GM12878 (cell line): ENCODE measurements at regions not wholly inside any gene's neighbourhood (a gene's known extent, or its start where the extent isn't known, plus 50 kb on each side); places are given as distances from the start of the nearest gene placed in this dataset.

ENCODE experiments used
- ATAC-seq: fragments of 200-7000 bp; cut with Tn5 transposase; 3 replicates; pipeline ENCODE4 v1.9.1; 2020; ENCODE audit warnings: mild to moderate bottlenecking, moderate library complexity
- BruUV-seq: library from RNA; stranded (reverse); fragments of 400-500 nt; replicated peaks from 2 replicates; lab custom pipeline; 2021; lab: Mats Ljungman, UMichigan
- CTCF ChIA-PET: fragments of 300-600 bp; sonication (Branson Sonifier 250); formaldehyde crosslinking; extraction: SDS; loops from one replicate; lab custom pipeline; 2021; ENCODE audit warnings: inconsistent platforms; lab: Yijun Ruan, JAX
- POLR2A ChIA-PET: fragments of 350-600 bp; formaldehyde crosslinking; extraction: SDS; loops from one replicate; lab custom pipeline; 2021; ENCODE audit warnings: inconsistent platforms; lab: Charles Lee
- RAD21 ChIA-PET: fragments of 300-600 bp; sonication (Branson Sonifier 250); formaldehyde crosslinking; loops from one replicate; lab custom pipeline; 2023; ENCODE audit warnings: antibody characterized with exemption; ENCODE audit not compliant: unreplicated experiment; lab: Charles Lee
- SMC1A ChIA-PET: fragments of 300-600 bp; sonication (Branson Sonifier 250); formaldehyde crosslinking; loops from one replicate; lab custom pipeline; 2023; ENCODE audit not compliant: unreplicated experiment, uncharacterized antibody; lab: Charles Lee
- DNase-seq: peaks from one replicate; pipeline ENCODE4 v3.0.0-alpha.2; 2011; ENCODE audit warnings: low read depth, low spot score
- FAIRE-seq: peaks from 3 replicates; lab custom pipeline; 2011; peaks lifted over from hg19 to GRCh38; lab: Jason Lieb, UNC
- H2AFZ ChIP-seq: 2 replicates; pipeline ENCODE4 v1.6.0; 2011; ENCODE audit warnings: low read depth, low read length, control low read depth; ENCODE audit not compliant: control insufficient read depth
- H3K27ac ChIP-seq: 2 replicates; pipeline ENCODE4 v1.5.1; 2011; ENCODE audit warnings: control low read depth; ENCODE audit not compliant: control insufficient read depth, insufficient read depth
- H3K27me3 ChIP-seq, 2 experiments: replicated peaks in 1 of 2; 2 replicates each; pipeline versions ENCODE4 v1.6.0 to v1.6.1; 2011; ENCODE audit warnings: low read length in 1 of 2; ENCODE audit not compliant: control insufficient read depth in 2 of 2, insufficient read depth in 2 of 2
- H3K36me3 ChIP-seq, 2 experiments: 2 replicates each; pipeline ENCODE4 v1.5.1; 2011; ENCODE audit warnings: low read length in 1 of 2; ENCODE audit not compliant: control insufficient read depth in 2 of 2, insufficient read depth in 2 of 2
- H3K4me1 ChIP-seq: 2 replicates; pipeline ENCODE4 v1.6.1; 2011; ENCODE audit warnings: mild to moderate bottlenecking, low read length, moderate library complexity, mixed read lengths; ENCODE audit not compliant: control insufficient read depth, insufficient read depth
- H3K4me2 ChIP-seq: 2 replicates; pipeline ENCODE4 v1.6.0; 2011; ENCODE audit warnings: control low read depth; ENCODE audit not compliant: control insufficient read depth, insufficient read depth
- H3K4me3 ChIP-seq: fragments of 200-600 bp; sonication (generic); 2 replicates; pipeline ENCODE4 v1.5.1; 2016
- H3K79me2 ChIP-seq: 2 replicates; pipeline ENCODE4 v1.6.0; 2011; ENCODE audit warnings: low read length; ENCODE audit not compliant: control insufficient read depth, insufficient read depth
- H3K9ac ChIP-seq: 2 replicates; pipeline ENCODE4 v1.8.0; 2011; ENCODE audit warnings: low read length, control low read depth, mixed read lengths; ENCODE audit not compliant: control insufficient read depth, insufficient read depth
- H3K9me3 ChIP-seq: replicated peaks from 3 replicates; pipeline ENCODE4 v1.5.1; 2011; ENCODE audit warnings: mild to moderate bottlenecking, low read length; ENCODE audit not compliant: control insufficient read depth, insufficient read depth
- H4K20me1 ChIP-seq: 2 replicates; pipeline ENCODE4 v1.6.0; 2011; ENCODE audit not compliant: control insufficient read depth, insufficient read depth
- BACH1 ChIP-seq: fragments of 450-650 bp; IDR thresholded peaks from 2 replicates; pipeline ENCODE4 v1.6.1; 2017; ENCODE audit warnings: mild to moderate bottlenecking, borderline replicate concordance
- BCL3 ChIP-seq: IDR thresholded peaks from 2 replicates; pipeline ENCODE4 v1.6.1; 2011; ENCODE audit warnings: borderline replicate concordance, low read depth, mild to moderate bottlenecking, moderate library complexity, low read length; ENCODE audit not compliant: insufficient read depth, poor library complexity, severe bottlenecking
- BRCA1 ChIP-seq: IDR thresholded peaks from 2 replicates; pipeline ENCODE4 v1.6.1; 2011; ENCODE audit warnings: low read depth, low read length, improper control_type of control experiment
- CEBPB ChIP-seq, 2 experiments: fragments of 150-350 bp in 1 of 2; IDR thresholded peaks; 2 replicates each; pipeline ENCODE4 v1.6.1; 2012 to 2014; ENCODE audit warnings: low read depth in 2 of 2, low read length in 2 of 2, borderline replicate concordance in 1 of 2, inconsistent platforms in 1 of 2
- KDM1A ChIP-seq: fragments of 200-600 bp; sonication (generic); IDR thresholded peaks from 2 replicates; pipeline ENCODE4 v1.6.1; 2016; ENCODE audit warnings: borderline replicate concordance
- KLF5 ChIP-seq: fragments of 450-650 bp; IDR thresholded peaks from 2 replicates; pipeline ENCODE4 v1.6.1; 2014; ENCODE audit warnings: mild to moderate bottlenecking; ENCODE audit not compliant: partially characterized antibody
- NBN ChIP-seq: fragments of 450-650 bp; IDR thresholded peaks from 2 replicates; pipeline ENCODE4 v1.6.1; 2016
- NFIC ChIP-seq: IDR thresholded peaks from 2 replicates; pipeline ENCODE4 v1.6.1; 2012; ENCODE audit warnings: low read depth, mild to moderate bottlenecking, inconsistent platforms, low read length, moderate library complexity
- RAD51 ChIP-seq: fragments of 450-650 bp; IDR thresholded peaks from 2 replicates; pipeline ENCODE4 v1.6.1; 2016; ENCODE audit warnings: moderate library complexity, mild to moderate bottlenecking, inconsistent platforms
- SMC3 ChIP-seq: IDR thresholded peaks from 2 replicates; pipeline ENCODE4 v1.6.1; 2011; ENCODE audit warnings: low read length, improper control_type of control experiment, borderline replicate concordance
- USF1 ChIP-seq: IDR thresholded peaks from 2 replicates; pipeline ENCODE4 v1.6.1; 2011; ENCODE audit warnings: borderline replicate concordance, low read depth, mild to moderate bottlenecking, moderate library complexity, mixed read lengths, low read length; ENCODE audit not compliant: insufficient read depth; ENCODE audit errors: extremely low read length
- WGBS: methylation state at CpG from one replicate; pipeline ENCODE4 v1.1.6; 2016; ENCODE audit warnings: low lambda C conversion rate; ENCODE audit not compliant: insufficient replicate concordance, insufficient coverage; ENCODE audit errors: missing lambda C conversion rate; 5-methylcytosine and 5-hydroxymethylcytosine counted together
- in situ Hi-C: fragments of 300-500 bp; cut with MboI; formaldehyde crosslinking; loops from 9 replicates; pipeline ENCODE4 v1.14.3; 2018; ENCODE audit warnings: mixed read lengths
- intact Hi-C: fragments of 100-400 bp; cut with micrococcal nuclease; formaldehyde crosslinking; loops from one replicate; pipeline ENCODE4 v1.14.2; 2022; ENCODE audit not compliant: unreplicated experiment

- Histone ChIP-seq H3K36me3 (no peaks in the 10 kb centered on the region), H3K9me3 (no peaks in the 10 kb centered on the region; the same call in 2 of the 3 replicates), H2AFZ (no peak overlapping the region), H3K9ac (no peak overlapping the region), H3K4me2 (no peak overlapping the region), H3K4me1 (peaks cover 14% of the 10 kb centered on the region), H3K27ac (no peak overlapping the region), H4K20me1 (no peaks in the 10 kb centered on the region)
- RAD21 ChIA-PET = no interaction called here
- SMC1A ChIA-PET = no interaction called here
- 35% methylated on average over 2 of the region's 2 CpGs for WGBS
- in situ Hi-C loops = no loop called here
- CTCF ChIA-PET = no interaction called here
- POLR2A ChIA-PET = no interaction called here
- DNase-seq = no peak
- TF ChIP-seq KDM1A (no peak), NBN (no peak), BCL3 (no peak), RAD51 (no peak), BACH1 (no peak), CEBPB (IDR thresholded peaks at IDR 0.05; ENCODE audit: borderline replicate concordance in 1 of 2, low read depth in 2 of 2, low read length in 2 of 2) (no peak), BRCA1 (no peak), USF1 (no peak), NFIC (no peak), SMC3 (no peak), KLF5 (no peak)
- TF ChIP-seq, all 136 proteins: peak for 0
- FAIRE-seq (no peak), ATAC-seq (no peak)
- intact Hi-C loops = no loop called here
- Histone ChIP-seq H3K79me2 (no peaks in the 10 kb centered on the region), H3K4me3 (no peak overlapping the region), H3K27me3 (no peaks in the 10 kb centered on the region)
- no TSS peak for BruUV-seq
Measured at GRCh38 chr21:35219291-35219690, 170.2 kb upstream of the RUNX1 start.
